CD4-positive, alpha-beta memory T cell (primary cell): ENCODE measurements at regions not wholly inside any gene's neighbourhood (a gene's known extent, or its start where the extent isn't known, plus 50 kb on each side); places are given as distances from the start of the nearest gene placed in this dataset.

ENCODE experiments used
- CTCF ChIA-PET: fragments of 350-600 bp; sonication (Branson Sonifier 250); formaldehyde crosslinking; loops from one replicate; lab custom pipeline; 2021; ENCODE audit warnings: inconsistent platforms; ENCODE audit not compliant: partially characterized antibody; lab: Charles Lee
- POLR2A ChIA-PET: fragments of 350-600 bp; sonication (Branson Sonifier 250); formaldehyde crosslinking; loops from one replicate; lab custom pipeline; 2021; ENCODE audit not compliant: partially characterized antibody; lab: Charles Lee
- DNase-seq, 5 donors: peaks; one replicate each; pipeline versions ENCODE4 v3.0.0 to v3.0.0-alpha.2; 2020 to 2022; ENCODE audit warnings: mixed read lengths in 1 of 5
- H3K27ac ChIP-seq: one replicate; pipeline ENCODE4 v1.7.0; 2013; ENCODE audit warnings: low read depth, low read length
- H3K27me3 ChIP-seq: 2 replicates; pipeline ENCODE4 v1.7.0; 2013; ENCODE audit warnings: mild to moderate bottlenecking, low read length, moderate library complexity; ENCODE audit not compliant: insufficient read depth
- H3K36me3 ChIP-seq: 2 replicates; pipeline ENCODE4 v1.7.0; 2013; ENCODE audit warnings: mild to moderate bottlenecking, low read length, moderate library complexity; ENCODE audit not compliant: insufficient read depth
- H3K4me1 ChIP-seq: 2 replicates; pipeline ENCODE4 v1.7.0; 2013; ENCODE audit warnings: mild to moderate bottlenecking, low read length, moderate library complexity; ENCODE audit not compliant: insufficient read depth
- H3K4me3 ChIP-seq, 2 donors: one replicate each; pipeline ENCODE4 v1.7.0; 2013; ENCODE audit warnings: low read length in 2 of 2, mild to moderate bottlenecking in 1 of 2
- H3K9me3 ChIP-seq, 2 donors: one replicate each; pipeline ENCODE4 v1.7.0; 2013; ENCODE audit warnings: low read length in 2 of 2, control low read depth in 1 of 2; ENCODE audit not compliant: control insufficient read depth in 1 of 2
- H3K27ac Mint-ChIP-seq, 7 donors: one replicate each; pipeline ENCODE4 v1.8.0; 2020 to 2021; ENCODE audit warnings: mixed read lengths in 7 of 7, mild to moderate bottlenecking in 6 of 7, inconsistent platforms in 3 of 7, moderate library complexity in 3 of 7
- H3K27me3 Mint-ChIP-seq, 2 donors: one replicate each; pipeline ENCODE4 v1.8.0; 2020 to 2021; ENCODE audit warnings: mixed read lengths in 2 of 2
- H3K36me3 Mint-ChIP-seq, 2 donors: one replicate each; pipeline ENCODE4 v1.8.0; 2020 to 2021; ENCODE audit warnings: mixed read lengths in 2 of 2, inconsistent platforms in 1 of 2, mild to moderate bottlenecking in 1 of 2
- H3K4me1 Mint-ChIP-seq, 4 donors: one replicate each; pipeline ENCODE4 v1.8.0; 2020 to 2021; ENCODE audit warnings: mixed read lengths in 4 of 4, mild to moderate bottlenecking in 1 of 4
- H3K4me3 Mint-ChIP-seq, 8 donors: one replicate each; pipeline ENCODE4 v1.8.0; 2020 to 2021; ENCODE audit warnings: mixed read lengths in 8 of 8, mild to moderate bottlenecking in 7 of 8, moderate library complexity in 6 of 8, inconsistent platforms in 3 of 8
- H3K9me3 Mint-ChIP-seq, 8 donors: one replicate each; pipeline ENCODE4 v1.8.0; 2020 to 2021; ENCODE audit warnings: mixed read lengths in 8 of 8, mild to moderate bottlenecking in 5 of 8, inconsistent platforms in 3 of 8, moderate library complexity in 1 of 8
- intact Hi-C: fragments of 100-400 bp; cut with micrococcal nuclease; formaldehyde crosslinking; loops from one replicate; pipeline ENCODE4 v1.15.1; 2023

GRCh38 chr12:86627001-86627400, 370.8 kb upstream of the MGAT4C start:
- ChIA-PET CTCF (interaction anchor here (0.6 kb wide), 1 partner anchor 536 kb away, joined by 3 read pairs; no protein-coding TSS in a partner anchor), POLR2A (no interaction called here)
- intact Hi-C loops = no loop called here

GRCh38 chr12:86623267-86623666, 367.1 kb upstream of the MGAT4C start:
- no peaks in the 10 kb centered on the region for H3K4me1 ChIP-seq
- DNase-seq = no peak
- peaks cover 0 to 4% of the 10 kb centered on the region in 2 donors for H3K9me3 ChIP-seq
- no peaks in the 10 kb centered on the region for H3K4me1 Mint-ChIP-seq
- no peak overlapping the region for H3K27ac Mint-ChIP-seq
- intact Hi-C loops = no loop called here
- peaks cover 3 to 33% (median 13%) of the 10 kb centered on the region in 8 donors for H3K9me3 Mint-ChIP-seq
- no peak overlapping the region for H3K27ac ChIP-seq
- POLR2A ChIA-PET = no interaction called here
- no peaks in the 10 kb centered on the region for H3K27me3 ChIP-seq
- no peaks in the 10 kb centered on the region for H3K27me3 Mint-ChIP-seq
- H3K36me3 Mint-ChIP-seq = no peaks in the 10 kb centered on the region
- no peak overlapping the region for H3K4me3 ChIP-seq
- no peak overlapping the region for H3K4me3 Mint-ChIP-seq
- CTCF ChIA-PET = no interaction called here
- no peaks in the 10 kb centered on the region for H3K36me3 ChIP-seq

More at GRCh38 chr12:86627001-86627400, 370.8 kb upstream of the MGAT4C start:
- DNase-seq = no peak
- Mint-ChIP-seq H3K9me3 (peaks cover 5 to 54% (median 26%) of the 10 kb centered on the region in 8 donors), H3K4me3 (no peak overlapping the region), H3K4me1 (no peaks in the 10 kb centered on the region), H3K27ac (no peak overlapping the region), H3K27me3 (no peaks in the 10 kb centered on the region), H3K36me3 (no peaks in the 10 kb centered on the region)
- Histone ChIP-seq H3K27ac (no peak overlapping the region), H3K27me3 (no peaks in the 10 kb centered on the region), H3K4me3 (no peak overlapping the region), H3K36me3 (no peaks in the 10 kb centered on the region), H3K4me1 (no peaks in the 10 kb centered on the region), H3K9me3 (peaks cover 0 to 4% of the 10 kb centered on the region in 2 donors)

- no peak overlapping the region for H3K27ac Mint-ChIP-seq
- CTCF ChIA-PET = no interaction called here
- intact Hi-C loops = no loop called here
- Histone ChIP-seq H3K4me1 (no peaks in the 10 kb centered on the region), H3K27me3 (no peaks in the 10 kb centered on the region), H3K4me3 (no peak overlapping the region), H3K27ac (no peak overlapping the region), H3K36me3 (no peaks in the 10 kb centered on the region), H3K9me3 (peaks cover 0 to 4% of the 10 kb centered on the region in 2 donors)
- POLR2A ChIA-PET = no interaction called here
- no peaks in the 10 kb centered on the region for H3K4me1 Mint-ChIP-seq
- no peaks in the 10 kb centered on the region for H3K27me3 Mint-ChIP-seq
- no peak for DNase-seq
- peaks cover 2 to 33% (median 11%) of the 10 kb centered on the region in 8 donors for H3K9me3 Mint-ChIP-seq
- no peaks in the 10 kb centered on the region for H3K36me3 Mint-ChIP-seq
- H3K4me3 Mint-ChIP-seq = no peak overlapping the region
These were observed 365.8 kb upstream of the MGAT4C start for GRCh38 chr12:86621957-86622356.

- no peak overlapping the region for H3K27ac Mint-ChIP-seq
- no peaks in the 10 kb centered on the region for H3K27me3 Mint-ChIP-seq
- peaks cover 0 to 14% (median 4%) of the 10 kb centered on the region in 8 donors for H3K9me3 Mint-ChIP-seq
- DNase-seq = no peak
- H3K36me3 Mint-ChIP-seq = no peaks in the 10 kb centered on the region
- intact Hi-C loops = no loop called here
- H3K4me1 ChIP-seq = no peaks in the 10 kb centered on the region
- H3K4me3 Mint-ChIP-seq = no peak overlapping the region
- no peak overlapping the region for H3K4me3 ChIP-seq
- ChIA-PET POLR2A (no interaction called here), CTCF (no interaction called here)
- H3K4me1 Mint-ChIP-seq = no peaks in the 10 kb centered on the region
- no peak overlapping the region for H3K27ac ChIP-seq
- H3K9me3 ChIP-seq = no peaks in the 10 kb centered on the region
- H3K36me3 ChIP-seq = no peaks in the 10 kb centered on the region
- H3K27me3 ChIP-seq = no peaks in the 10 kb centered on the region
These were observed 357.1 kb upstream of the MGAT4C start for GRCh38 chr12:86613311-86613710.

- no peak for DNase-seq
- CTCF ChIA-PET = no interaction called here
- no peaks in the 10 kb centered on the region for H3K36me3 ChIP-seq
- no peaks in the 10 kb centered on the region for H3K4me1 ChIP-seq
- H3K4me3 Mint-ChIP-seq = no peak overlapping the region
- intact Hi-C loops = no loop called here
- H3K4me1 Mint-ChIP-seq = no peaks in the 10 kb centered on the region
- POLR2A ChIA-PET = no interaction called here
- H3K27me3 ChIP-seq = no peaks in the 10 kb centered on the region
- H3K36me3 Mint-ChIP-seq = no peaks in the 10 kb centered on the region
- no peak overlapping the region for H3K27ac Mint-ChIP-seq
- peaks cover 0 to 6% (median 1%) of the 10 kb centered on the region in 8 donors for H3K9me3 Mint-ChIP-seq
- H3K4me3 ChIP-seq = no peak overlapping the region
- H3K27me3 Mint-ChIP-seq = no peaks in the 10 kb centered on the region
- H3K9me3 ChIP-seq = no peaks in the 10 kb centered on the region
- no peak overlapping the region for H3K27ac ChIP-seq
These were observed 352.4 kb upstream of the MGAT4C start for GRCh38 chr12:86608638-86609037.

- DNase-seq = peak in 1 of 5 donors; percentile 24
- Mint-ChIP-seq H3K4me1 (no peaks in the 10 kb centered on the region), H3K27me3 (no peaks in the 10 kb centered on the region), H3K4me3 (no peak overlapping the region), H3K27ac (no peak overlapping the region), H3K36me3 (no peaks in the 10 kb centered on the region), H3K9me3 (peaks cover 0 to 9% (median 5%) of the 10 kb centered on the region in 8 donors)
- no peaks in the 10 kb centered on the region for H3K9me3 ChIP-seq
- CTCF ChIA-PET = no interaction called here
- POLR2A ChIA-PET = no interaction called here
- H3K27me3 ChIP-seq = no peaks in the 10 kb centered on the region
- no peak overlapping the region for H3K4me3 ChIP-seq
- H3K36me3 ChIP-seq = no peaks in the 10 kb centered on the region
- H3K27ac ChIP-seq = no peak overlapping the region
- intact Hi-C loops = no loop called here
- no peaks in the 10 kb centered on the region for H3K4me1 ChIP-seq
These were observed 345.5 kb upstream of the MGAT4C start for GRCh38 chr12:86601550-86602308.

GRCh38 chr12:86600664-86601231, 344.6 kb upstream of the MGAT4C start:
- Mint-ChIP-seq H3K4me3 (no peak overlapping the region), H3K27me3 (no peaks in the 10 kb centered on the region), H3K36me3 (no peaks in the 10 kb centered on the region), H3K4me1 (no peaks in the 10 kb centered on the region), H3K9me3 (peaks cover 0 to 7% (median 6%) of the 10 kb centered on the region in 8 donors), H3K27ac (no peak overlapping the region)
- DNase-seq = peak in 1 of 5 donors; percentile 33
- Histone ChIP-seq H3K9me3 (no peaks in the 10 kb centered on the region), H3K4me3 (no peak overlapping the region), H3K27me3 (no peaks in the 10 kb centered on the region), H3K27ac (no peak overlapping the region), H3K36me3 (no peaks in the 10 kb centered on the region), H3K4me1 (no peaks in the 10 kb centered on the region)
- ChIA-PET POLR2A (no interaction called here), CTCF (no interaction called here)
- intact Hi-C loops = no loop called here
